ENCODE measurements at regions not wholly inside any gene's neighbourhood (a gene's known extent, or its start where the extent isn't known, plus 50 kb on each side); places are given as distances from the start of the nearest gene placed in this dataset.

DNA sequence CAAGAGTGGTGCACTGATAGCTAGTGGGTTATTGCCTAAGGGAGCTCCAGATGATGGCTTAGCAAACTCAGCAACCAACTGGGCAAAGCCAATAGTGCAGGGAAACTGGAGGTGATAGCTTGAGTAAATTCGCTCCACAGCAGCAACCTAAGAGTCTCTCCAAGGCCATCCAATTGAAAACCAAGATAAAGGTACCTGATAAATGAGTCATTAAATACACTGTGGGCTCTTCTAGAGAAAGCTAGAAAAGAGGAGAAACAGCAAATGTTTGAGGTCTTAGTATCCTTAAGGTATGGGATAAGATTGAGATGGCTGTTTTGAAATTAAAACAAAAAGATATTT lies 197.8 kb upstream of the ERBB4 start:
- Histone ChIP-seq H3K27ac (no peak overlapping the region), H3K4me1 (no peaks in the 10 kb centered on the region), H3K9me3 (no peaks in the 10 kb centered on the region), H3K4me3 (no peak overlapping the region), H3K27me3 (no peaks in the 10 kb centered on the region), H3K36me3 (no peaks in the 10 kb centered on the region)
- intact Hi-C loops (cut with DNase I), result no loop called here
- TF ChIP-seq CTCF (IDR thresholded peaks at IDR 0.05), result no peak
- DNase-seq, result no peak
- no peak for ATAC-seq

GRCh38 chr2:212733273-212733672 lies 194.7 kb upstream of the ERBB4 start:
- no peaks in the 10 kb centered on the region for H3K4me1 ChIP-seq
- H3K27ac ChIP-seq, result no peak overlapping the region
- no peaks in the 10 kb centered on the region for H3K27me3 ChIP-seq
- TF ChIP-seq CTCF (IDR thresholded peaks at IDR 0.05), result no peak
- ATAC-seq (no peak), DNase-seq (no peak)
- intact Hi-C loops (cut with DNase I), result no loop called here
- H3K4me3 ChIP-seq, result no peak overlapping the region
- H3K36me3 ChIP-seq, result no peaks in the 10 kb centered on the region
- H3K9me3 ChIP-seq, result no peaks in the 10 kb centered on the region

DNA sequence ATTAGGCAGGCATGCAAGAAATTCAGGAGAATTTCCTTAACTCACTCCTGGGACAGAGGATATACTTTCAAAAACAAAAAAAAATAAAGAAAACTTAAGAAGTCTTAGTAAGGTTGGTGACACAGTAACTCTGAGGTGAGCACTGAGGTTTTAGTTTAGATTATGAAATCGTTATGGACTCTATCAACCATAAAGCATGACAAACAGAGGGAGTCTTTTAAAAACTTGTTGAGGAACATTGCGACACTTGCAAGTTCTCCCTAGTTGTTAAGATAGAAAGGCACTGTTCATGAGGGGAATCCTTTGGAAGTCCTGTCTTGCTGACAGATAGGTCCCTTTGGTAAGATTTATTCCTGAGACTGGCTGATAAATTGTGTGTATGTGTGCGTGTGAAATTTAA lies 194.3 kb upstream of the ERBB4 start:
- no peaks in the 10 kb centered on the region for H3K9me3 ChIP-seq
- intact Hi-C loops (cut with DNase I), result no loop called here
- H3K36me3 ChIP-seq, result no peaks in the 10 kb centered on the region
- no peak overlapping the region for H3K27ac ChIP-seq
- H3K27me3 ChIP-seq, result no peaks in the 10 kb centered on the region
- ATAC-seq (no peak), DNase-seq (no peak)
- no peaks in the 10 kb centered on the region for H3K4me1 ChIP-seq
- no peak overlapping the region for H3K4me3 ChIP-seq
- no peak for TF ChIP-seq CTCF (IDR thresholded peaks at IDR 0.05)

DNA sequence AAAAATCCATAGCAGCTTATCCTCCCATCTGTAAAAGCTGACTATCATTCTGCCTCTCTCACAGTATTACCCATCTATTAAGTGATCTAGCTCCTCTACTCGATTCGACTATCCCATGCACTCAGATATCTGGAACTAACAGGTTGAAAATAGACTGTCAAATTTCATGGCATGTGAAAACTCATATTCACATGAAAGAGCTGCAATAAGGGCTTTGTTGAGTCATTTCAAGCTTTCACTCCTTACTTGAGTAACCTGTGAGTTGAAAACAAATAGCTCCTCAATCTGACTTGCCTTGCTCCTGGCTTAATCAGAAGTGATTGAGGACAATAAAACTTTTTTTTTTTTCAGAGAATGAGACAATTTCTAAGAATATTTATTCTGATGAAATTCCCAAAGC lies 192.4 kb upstream of the ERBB4 start:
- DNase-seq (no peak), ATAC-seq (no peak)
- H3K9me3 ChIP-seq, result no peaks in the 10 kb centered on the region
- intact Hi-C loops (cut with DNase I), result no loop called here
- no peak for TF ChIP-seq CTCF (IDR thresholded peaks at IDR 0.05)
- no peaks in the 10 kb centered on the region for H3K27me3 ChIP-seq
- no peak overlapping the region for H3K27ac ChIP-seq
- H3K4me3 ChIP-seq, result no peak overlapping the region
- H3K4me1 ChIP-seq, result no peaks in the 10 kb centered on the region
- no peaks in the 10 kb centered on the region for H3K36me3 ChIP-seq

DNA sequence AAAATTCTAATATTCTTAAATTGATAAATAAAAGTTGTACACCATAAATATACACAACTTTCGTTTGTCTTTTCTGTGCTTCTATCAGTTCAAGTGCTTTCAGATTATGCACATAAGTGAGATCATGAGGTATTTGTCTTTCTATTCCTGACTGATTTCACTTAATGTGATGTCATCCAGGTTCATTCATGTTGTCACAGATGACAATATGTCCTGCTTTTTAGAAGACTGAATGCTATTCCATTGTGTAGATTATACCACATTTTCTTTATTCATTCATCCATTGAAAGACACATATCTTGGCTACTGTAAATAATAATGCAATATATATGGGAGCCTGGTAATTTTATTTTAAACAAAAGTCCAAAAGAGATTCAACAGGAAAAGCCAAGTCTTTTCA lies 190.1 kb upstream of the ERBB4 start:
- no peaks in the 10 kb centered on the region for H3K4me1 ChIP-seq
- ATAC-seq (no peak), DNase-seq (no peak)
- intact Hi-C loops (cut with DNase I), result no loop called here
- no peaks in the 10 kb centered on the region for H3K27me3 ChIP-seq
- no peak for TF ChIP-seq CTCF (IDR thresholded peaks at IDR 0.05)
- H3K36me3 ChIP-seq, result no peaks in the 10 kb centered on the region
- H3K27ac ChIP-seq, result no peak overlapping the region
- H3K9me3 ChIP-seq, result no peaks in the 10 kb centered on the region
- no peak overlapping the region for H3K4me3 ChIP-seq

- ATAC-seq, result no peak
- H3K4me1 ChIP-seq, result no peaks in the 10 kb centered on the region
Observed at GRCh38 chr2:212727751-212728150, 189.1 kb upstream of the ERBB4 start.

More at GRCh38 chr2:212727751-212728150, 189.1 kb upstream of the ERBB4 start:
- H3K9me3 ChIP-seq, result no peaks in the 10 kb centered on the region
- no peak overlapping the region for H3K4me3 ChIP-seq
- H3K36me3 ChIP-seq, result no peaks in the 10 kb centered on the region
- no peak for DNase-seq
- intact Hi-C loops (cut with DNase I), result no loop called here
- no peaks in the 10 kb centered on the region for H3K27me3 ChIP-seq
- TF ChIP-seq CTCF (IDR thresholded peaks at IDR 0.05), result no peak
- H3K27ac ChIP-seq, result no peak overlapping the region

Measured in upper lobe of right lung (tissue), 1 donor.